ENCODE measurements at regions not wholly inside any gene's neighbourhood (a gene's known extent, or its start where the extent isn't known, plus 50 kb on each side); places are given as distances from the start of the nearest gene placed in this dataset.

GRCh38 chr6:12383448-12383847 is 93.3 kb downstream of the EDN1 start:
- no peak for DNase-seq (ENCODE audit: low spot score)

GRCh38 chr6:12384357-12384912 is 94.3 kb downstream of the EDN1 start:
- no peak for DNase-seq (ENCODE audit: low spot score)

GRCh38 chr6:12385316-12385715 is 95.2 kb downstream of the EDN1 start:
- DNase-seq (ENCODE audit: low spot score), result no peak

GRCh38 chr6:12386816-12387215 is 96.7 kb downstream of the EDN1 start:
- no peak for DNase-seq (ENCODE audit: low spot score)

- no peak for DNase-seq (ENCODE audit: low spot score)
These were observed 101.3 kb downstream of the EDN1 start for GRCh38 chr6:12391472-12391871.

- no peak for DNase-seq (ENCODE audit: low spot score)
These were observed 102.3 kb downstream of the EDN1 start for GRCh38 chr6:12392490-12392889.

GRCh38 chr6:12393100-12393499 is 102.9 kb downstream of the EDN1 start:
- DNase-seq (ENCODE audit: low spot score), result no peak

GRCh38 chr6:12394170-12394569 is 104.0 kb downstream of the EDN1 start:
- no peak for DNase-seq (ENCODE audit: low spot score)

- no peak for DNase-seq (ENCODE audit: low spot score)
These were observed 105.7 kb downstream of the EDN1 start for GRCh38 chr6:12395898-12396297.

- DNase-seq (ENCODE audit: low spot score), result no peak
These were observed 111.0 kb downstream of the EDN1 start for GRCh38 chr6:12401200-12401599.

GRCh38 chr6:12403201-12403826 is 113.2 kb downstream of the EDN1 start:
- no peak for DNase-seq (ENCODE audit: low spot score)

- no peak for DNase-seq (ENCODE audit: low spot score)
These were observed 113.9 kb downstream of the EDN1 start for GRCh38 chr6:12403947-12404647.

- no peak for DNase-seq (ENCODE audit: low spot score)
These were observed 114.5 kb downstream of the EDN1 start for GRCh38 chr6:12404651-12405050.

- DNase-seq (ENCODE audit: low spot score), result no peak
These were observed 118.6 kb downstream of the EDN1 start for GRCh38 chr6:12408752-12409151.

GRCh38 chr6:12410946-12411345 is 120.8 kb downstream of the EDN1 start:
- no peak for DNase-seq (ENCODE audit: low spot score)

- DNase-seq (ENCODE audit: low spot score), result no peak
These were observed 124.0 kb downstream of the EDN1 start for GRCh38 chr6:12414096-12414675.

GRCh38 chr6:12415980-12416598 is 125.9 kb downstream of the EDN1 start:
- no peak for DNase-seq (ENCODE audit: low spot score)

- DNase-seq (ENCODE audit: low spot score), result no peak
These were observed 127.0 kb downstream of the EDN1 start for GRCh38 chr6:12417191-12417590.

GRCh38 chr6:12418946-12419345 is 128.8 kb downstream of the EDN1 start:
- DNase-seq (ENCODE audit: low spot score), result no peak

- DNase-seq (ENCODE audit: low spot score), result no peak
These were observed 129.6 kb downstream of the EDN1 start for GRCh38 chr6:12419631-12420272.

- no peak for DNase-seq (ENCODE audit: low spot score)
These were observed 130.5 kb downstream of the EDN1 start for GRCh38 chr6:12420626-12421025.

GRCh38 chr6:12421596-12421995 is 131.4 kb downstream of the EDN1 start:
- no peak for DNase-seq (ENCODE audit: low spot score)
